ENCODE measurements at regions not wholly inside any gene's neighbourhood (a gene's known extent, or its start where the extent isn't known, plus 50 kb on each side); places are given as distances from the start of the nearest gene placed in this dataset.

GRCh38 chr10:108749042-108749441 is 1174.3 kb downstream of the XPNPEP1 start (continued):
- TF ChIP-seq, protein P1, sequence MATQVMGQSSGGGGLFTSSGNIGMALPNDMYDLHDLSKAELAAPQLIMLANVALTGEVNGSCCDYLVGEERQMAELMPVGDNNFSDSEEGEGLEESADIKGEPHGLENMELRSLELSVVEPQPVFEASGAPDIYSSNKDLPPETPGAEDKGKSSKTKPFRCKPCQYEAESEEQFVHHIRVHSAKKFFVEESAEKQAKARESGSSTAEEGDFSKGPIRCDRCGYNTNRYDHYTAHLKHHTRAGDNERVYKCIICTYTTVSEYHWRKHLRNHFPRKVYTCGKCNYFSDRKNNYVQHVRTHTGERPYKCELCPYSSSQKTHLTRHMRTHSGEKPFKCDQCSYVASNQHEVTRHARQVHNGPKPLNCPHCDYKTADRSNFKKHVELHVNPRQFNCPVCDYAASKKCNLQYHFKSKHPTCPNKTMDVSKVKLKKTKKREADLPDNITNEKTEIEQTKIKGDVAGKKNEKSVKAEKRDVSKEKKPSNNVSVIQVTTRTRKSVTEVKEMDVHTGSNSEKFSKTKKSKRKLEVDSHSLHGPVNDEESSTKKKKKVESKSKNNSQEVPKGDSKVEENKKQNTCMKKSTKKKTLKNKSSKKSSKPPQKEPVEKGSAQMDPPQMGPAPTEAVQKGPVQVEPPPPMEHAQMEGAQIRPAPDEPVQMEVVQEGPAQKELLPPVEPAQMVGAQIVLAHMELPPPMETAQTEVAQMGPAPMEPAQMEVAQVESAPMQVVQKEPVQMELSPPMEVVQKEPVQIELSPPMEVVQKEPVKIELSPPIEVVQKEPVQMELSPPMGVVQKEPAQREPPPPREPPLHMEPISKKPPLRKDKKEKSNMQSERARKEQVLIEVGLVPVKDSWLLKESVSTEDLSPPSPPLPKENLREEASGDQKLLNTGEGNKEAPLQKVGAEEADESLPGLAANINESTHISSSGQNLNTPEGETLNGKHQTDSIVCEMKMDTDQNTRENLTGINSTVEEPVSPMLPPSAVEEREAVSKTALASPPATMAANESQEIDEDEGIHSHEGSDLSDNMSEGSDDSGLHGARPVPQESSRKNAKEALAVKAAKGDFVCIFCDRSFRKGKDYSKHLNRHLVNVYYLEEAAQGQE (IDR thresholded peaks at IDR 0.05; ENCODE audit: unreplicated experiment) = no peak

DNA sequence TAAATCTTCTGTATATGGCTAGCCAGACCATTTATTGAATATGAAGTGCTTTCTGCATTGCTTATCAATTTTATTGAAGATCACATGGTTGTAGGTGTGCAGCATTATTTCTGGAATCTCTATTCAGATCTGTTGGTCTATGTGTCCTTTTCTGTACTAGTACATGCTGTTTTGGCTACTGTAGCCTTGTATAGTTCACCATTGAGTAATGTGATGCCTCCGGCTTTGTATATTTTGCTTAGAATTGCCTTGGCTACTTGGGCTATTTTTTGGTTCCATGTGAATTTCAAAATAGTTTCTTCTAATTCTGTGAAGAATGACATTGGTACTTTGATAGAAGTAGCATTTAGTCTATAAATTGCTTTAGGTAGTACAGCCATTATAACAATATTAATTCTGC is 1187.2 kb downstream of the XPNPEP1 start:
- TF ChIP-seq STAT1 (IDR thresholded peaks at IDR 0.05; ENCODE audit: unreplicated experiment) = no peak
- no peak for TF ChIP-seq NANOG (IDR thresholded peaks at IDR 0.05; ENCODE audit: borderline replicate concordance)
- TF ChIP-seq EZH2phosphoT487 (IDR thresholded peaks at IDR 0.05; ENCODE audit: unreplicated experiment) = no peak
- TF ChIP-seq ZNF462 (CRISPR knock-in tag; IDR thresholded peaks at IDR 0.05) = no peak
- Mint-ChIP-seq H3K4me1 (no peaks in the 10 kb centered on the region), H3K4me3 (no peak overlapping the region), H3K27ac (no peak overlapping the region), H3K36me3 (ENCODE audit: low read depth) (peaks cover 3% of the 10 kb centered on the region; the same call in 1 of the 3 replicates), H3K27me3 (ENCODE audit: insufficient read depth, low read depth, poor library complexity) (peaks cover 2% of the 10 kb centered on the region), H3K9me3 (peaks cover 16% of the 10 kb centered on the region; the same call in 2 of the 3 replicates)
- no peaks in the 10 kb centered on the region for H3F3A ChIP-seq (replicated peaks; ENCODE audit: low read depth)
- H3K4me1 ChIP-seq (ENCODE audit: insufficient read depth) = no peaks in the 10 kb centered on the region
- H3K4me2 ChIP-seq = no peak overlapping the region
- no peak overlapping the region for H2AFZ ChIP-seq
- DNase-seq (ENCODE audit: low spot score) = no peak
- H3K4me3 ChIP-seq = no peak overlapping the region
- H3K36me3 ChIP-seq (ENCODE audit: insufficient read depth) = no peaks in the 10 kb centered on the region
- ATAC-seq = no peak
- no peaks in the 10 kb centered on the region for H3K9me2 ChIP-seq (ENCODE audit: insufficient read depth)
- no peaks in the 10 kb centered on the region for H3K79me2 ChIP-seq (replicated peaks; ENCODE audit: insufficient read depth)
- no peaks in the 10 kb centered on the region for H3K27me3 ChIP-seq (ENCODE audit: insufficient read depth)
- H3K27ac ChIP-seq (ENCODE audit: low read depth) = no peak overlapping the region
- no peaks in the 10 kb centered on the region for H4K20me1 ChIP-seq (replicated peaks; ENCODE audit: insufficient read depth)

Measured in GM23338 (cell line).